Thyroid gland (tissue), 4 donors: ENCODE measurements at regions not wholly inside any gene's neighbourhood (a gene's known extent, or its start where the extent isn't known, plus 50 kb on each side); places are given as distances from the start of the nearest gene placed in this dataset.

Experiments
- POLR2A ChIP-seq, 2 donors: fragments of 450-650 bp; IDR thresholded peaks; one replicate each; pipeline ENCODE4 v1.6.1; 2017; ENCODE audit warnings: antibody characterized with exemption in 2 of 2, mild to moderate bottlenecking in 2 of 2, moderate library complexity in 1 of 2
- TF ChIP-seq, protein P1 (sequence below), 6 experiments: fragments of 200-600 bp in 3 of 6; fragments of 450-650 bp in 3 of 6; sonication (generic) in 3 of 6; IDR thresholded peaks; one replicate each; pipeline ENCODE4 v1.5.1; 2016 to 2019; ENCODE audit warnings: antibody characterized with exemption in 6 of 6, mild to moderate bottlenecking in 2 of 6, inconsistent platforms in 1 of 6, moderate library complexity in 1 of 6

DNA sequence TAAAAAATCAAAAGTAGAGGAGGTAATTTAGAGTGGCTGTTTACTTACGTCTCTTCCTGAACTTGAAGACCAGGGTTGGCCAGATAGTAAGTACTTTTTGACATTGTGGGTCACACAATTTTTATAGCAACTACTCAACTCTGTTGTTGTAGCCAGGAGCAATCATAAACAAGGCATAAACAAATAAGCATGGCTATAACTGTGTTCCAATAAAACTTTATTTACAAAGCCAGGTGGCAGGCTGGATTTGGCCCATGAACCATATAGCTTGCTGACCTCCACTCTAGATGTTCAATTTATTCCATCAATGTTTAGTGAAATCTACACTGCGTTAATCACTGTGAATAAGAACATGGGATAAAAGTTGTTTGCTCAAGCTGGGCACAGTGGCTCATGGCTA, 500.4 kb upstream of the ERCC4 start:
- TF ChIP-seq, protein P1, sequence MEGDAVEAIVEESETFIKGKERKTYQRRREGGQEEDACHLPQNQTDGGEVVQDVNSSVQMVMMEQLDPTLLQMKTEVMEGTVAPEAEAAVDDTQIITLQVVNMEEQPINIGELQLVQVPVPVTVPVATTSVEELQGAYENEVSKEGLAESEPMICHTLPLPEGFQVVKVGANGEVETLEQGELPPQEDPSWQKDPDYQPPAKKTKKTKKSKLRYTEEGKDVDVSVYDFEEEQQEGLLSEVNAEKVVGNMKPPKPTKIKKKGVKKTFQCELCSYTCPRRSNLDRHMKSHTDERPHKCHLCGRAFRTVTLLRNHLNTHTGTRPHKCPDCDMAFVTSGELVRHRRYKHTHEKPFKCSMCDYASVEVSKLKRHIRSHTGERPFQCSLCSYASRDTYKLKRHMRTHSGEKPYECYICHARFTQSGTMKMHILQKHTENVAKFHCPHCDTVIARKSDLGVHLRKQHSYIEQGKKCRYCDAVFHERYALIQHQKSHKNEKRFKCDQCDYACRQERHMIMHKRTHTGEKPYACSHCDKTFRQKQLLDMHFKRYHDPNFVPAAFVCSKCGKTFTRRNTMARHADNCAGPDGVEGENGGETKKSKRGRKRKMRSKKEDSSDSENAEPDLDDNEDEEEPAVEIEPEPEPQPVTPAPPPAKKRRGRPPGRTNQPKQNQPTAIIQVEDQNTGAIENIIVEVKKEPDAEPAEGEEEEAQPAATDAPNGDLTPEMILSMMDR (IDR thresholded peaks at IDR 0.05), result no peak
- TF ChIP-seq POLR2A (IDR thresholded peaks at IDR 0.05), result no peak
